HEK293T (cell line): ENCODE measurements at regions not wholly inside any gene's neighbourhood (a gene's known extent, or its start where the extent isn't known, plus 50 kb on each side); places are given as distances from the start of the nearest gene placed in this dataset.

Source experiments
- ARNT ChIP-seq: fragments of 450-650 bp; IDR thresholded peaks from 2 replicates; pipeline ENCODE4 v1.6.1; 2017; ENCODE audit warnings: mild to moderate bottlenecking
- FOXA1 ChIP-seq: fragments of 450-650 bp; IDR thresholded peaks from 2 replicates; pipeline ENCODE4 v1.6.1; 2016; ENCODE audit warnings: mild to moderate bottlenecking
- HDGF ChIP-seq: fragments of 450-650 bp; IDR thresholded peaks from 2 replicates; pipeline ENCODE4 v1.6.1; 2017; ENCODE audit warnings: antibody characterized with exemption, borderline replicate concordance
- L3MBTL2 ChIP-seq: fragments of 450-650 bp; conservative IDR thresholded peaks from 2 replicates; pipeline ENCODE4 v1.6.1; 2016; ENCODE audit warnings: mild to moderate bottlenecking
- SP1 ChIP-seq: fragments of 450-650 bp; IDR thresholded peaks from 2 replicates; pipeline ENCODE4 v1.6.1; 2017
- TARDBP ChIP-seq: fragments of 450-650 bp; IDR thresholded peaks from 2 replicates; pipeline ENCODE4 v1.6.1; 2016

DNA sequence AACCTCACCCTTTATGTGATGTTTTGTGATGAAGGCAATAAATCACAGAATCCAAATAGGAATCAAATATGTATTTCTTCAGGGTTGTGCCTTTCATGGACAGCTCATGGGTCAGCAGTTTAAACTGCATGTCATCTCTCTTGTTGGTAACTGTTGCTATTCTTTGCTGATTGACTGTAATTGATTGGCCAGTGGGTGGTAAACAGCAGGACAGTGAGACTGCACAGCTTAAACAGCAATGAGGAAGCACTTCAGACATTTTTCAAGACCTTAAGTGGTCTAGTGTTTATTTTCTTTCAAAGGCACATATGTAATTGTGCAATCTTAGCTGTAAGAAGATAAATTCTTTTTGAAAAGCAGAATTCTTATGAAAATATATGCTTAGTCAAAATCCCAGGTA is 260.5 kb downstream of the COX7C start:
- TF ChIP-seq SP1: no peak
- no peak for TF ChIP-seq HDGF
- TF ChIP-seq TARDBP: no peak
- no peak for TF ChIP-seq FOXA1
- TF ChIP-seq ARNT: no peak
- TF ChIP-seq L3MBTL2: no peak
